GM23248 (cell line): ENCODE measurements at regions not wholly inside any gene's neighbourhood (a gene's known extent, or its start where the extent isn't known, plus 50 kb on each side); places are given as distances from the start of the nearest gene placed in this dataset.

Experiments
- DNase-seq: peaks from one replicate; pipeline ENCODE4 v3.0.0-alpha.2; 2015
- H2AFZ ChIP-seq: fragments of 200-600 bp; sonication (generic); 2 replicates; pipeline ENCODE4 v1.6.1; 2016; ENCODE audit warnings: antibody characterized with exemption
- H3F3A ChIP-seq: fragments of 200-600 bp; sonication (generic); 2 replicates; pipeline ENCODE4 v1.6.1; 2016; ENCODE audit warnings: mild to moderate bottlenecking, antibody characterized with exemption, mixed run types; ENCODE audit not compliant: insufficient read depth
- H3K27ac ChIP-seq: fragments of 200-600 bp; sonication (generic); 2 replicates; pipeline ENCODE4 v1.5.1; 2016; ENCODE audit warnings: mild to moderate bottlenecking
- H3K27me3 ChIP-seq: fragments of 200-600 bp; sonication (generic); replicated peaks from 2 replicates; pipeline ENCODE4 v1.6.1; 2016; ENCODE audit warnings: mild to moderate bottlenecking; ENCODE audit not compliant: insufficient read depth
- H3K36me3 ChIP-seq: fragments of 200-600 bp; sonication (generic); 2 replicates; pipeline ENCODE4 v1.6.1; 2016; ENCODE audit warnings: low read depth, mild to moderate bottlenecking
- H3K4me1 ChIP-seq: fragments of 200-600 bp; sonication (generic); 2 replicates; pipeline ENCODE4 v1.6.1; 2016; ENCODE audit warnings: mild to moderate bottlenecking; ENCODE audit not compliant: insufficient read depth
- H3K4me2 ChIP-seq: fragments of 200-600 bp; sonication (generic); one replicate; pipeline ENCODE4 v1.6.1; 2016; ENCODE audit warnings: mild to moderate bottlenecking; ENCODE audit not compliant: unreplicated experiment
- H3K4me3 ChIP-seq: fragments of 200-600 bp; sonication (generic); 2 replicates; pipeline ENCODE4 v1.5.1; 2016; ENCODE audit warnings: mild to moderate bottlenecking
- H3K79me2 ChIP-seq: fragments of 200-600 bp; sonication (generic); 2 replicates; pipeline ENCODE4 v1.6.1; 2016; ENCODE audit warnings: mild to moderate bottlenecking; ENCODE audit not compliant: insufficient read depth
- H3K9ac ChIP-seq: fragments of 200-600 bp; sonication (generic); 2 replicates; pipeline ENCODE4 v1.6.1; 2016; ENCODE audit warnings: mild to moderate bottlenecking
- H3K9me2 ChIP-seq: fragments of 200-600 bp; sonication (generic); 2 replicates; pipeline ENCODE4 v1.6.1; 2016; ENCODE audit warnings: mixed run types, mild to moderate bottlenecking, moderate library complexity; ENCODE audit not compliant: insufficient read depth
- H3K9me3 ChIP-seq: fragments of 200-600 bp; sonication (generic); one replicate; pipeline ENCODE4 v1.6.1; 2017; ENCODE audit warnings: low read depth
- H4K20me1 ChIP-seq: fragments of 200-600 bp; sonication (generic); 2 replicates; pipeline ENCODE4 v1.6.0; 2016; ENCODE audit not compliant: insufficient read depth
- EZH2 ChIP-seq: fragments of 200-600 bp; sonication (generic); IDR thresholded peaks from 2 replicates; pipeline ENCODE4 v1.6.1; 2018; ENCODE audit warnings: antibody characterized with exemption, mild to moderate bottlenecking; ENCODE audit not compliant: insufficient read depth, poor library complexity, severe bottlenecking
- EZH2phosphoT487 ChIP-seq: fragments of 200-600 bp; sonication (generic); IDR thresholded peaks from 2 replicates; pipeline ENCODE4 v1.6.1; 2018; ENCODE audit warnings: antibody characterized with exemption, moderate library complexity, mild to moderate bottlenecking, low read depth; ENCODE audit not compliant: insufficient read depth
- WGBS, 2 experiments: methylation state at CpG; one replicate each; pipeline ENCODE4 v1.1.6; 2015 to 2017; ENCODE audit warnings: low lambda C conversion rate in 2 of 2, low coverage in 1 of 2; ENCODE audit errors: missing lambda C conversion rate in 2 of 2; 5-methylcytosine and 5-hydroxymethylcytosine counted together
- in situ Hi-C: fragments of 300-500 bp; cut with MboI; formaldehyde crosslinking; loops from 2 replicates; pipeline ENCODE4 v1.15.0; 2020

DNA sequence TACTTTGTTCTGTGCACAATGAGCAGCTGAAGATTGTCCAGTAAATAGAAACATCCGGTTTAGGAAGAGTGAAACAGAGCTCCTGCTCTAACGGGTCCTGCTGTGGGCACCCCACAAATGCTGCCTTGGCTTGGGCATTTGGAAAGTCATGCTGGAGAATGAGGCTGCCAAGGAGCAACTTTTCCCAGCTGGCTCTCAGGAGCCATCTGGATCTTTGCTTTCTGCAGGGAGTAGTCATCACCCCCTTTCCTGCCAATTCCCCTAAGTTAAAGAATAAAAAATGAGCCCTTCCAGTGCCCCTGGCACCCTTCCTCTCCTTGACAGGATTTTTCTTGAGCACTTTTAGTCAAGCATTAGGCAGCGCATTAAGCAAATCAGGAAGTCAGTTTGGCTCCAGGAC, 90.0 kb downstream of the FAM43A start:
- no peaks in the 10 kb centered on the region for H3K9me3 ChIP-seq
- H3K36me3 ChIP-seq = no peaks in the 10 kb centered on the region
- WGBS, 2 experiments = 8 to 12% methylated on average over 3 of the region's 3 CpGs
- in situ Hi-C loops = no loop called here
- H4K20me1 ChIP-seq = no peaks in the 10 kb centered on the region
- H3K27ac ChIP-seq = no peak overlapping the region
- peak; percentile 13 for DNase-seq
- H3K4me3 ChIP-seq = no peak overlapping the region
- no peak for TF ChIP-seq EZH2phosphoT487
- no peak for TF ChIP-seq EZH2
- H3K4me1 ChIP-seq = peaks cover 31% of the 10 kb centered on the region
- H3F3A ChIP-seq = peaks cover 8% of the 10 kb centered on the region; the same call in 1 of the 2 replicates
- H3K9ac ChIP-seq = no peak overlapping the region
- H2AFZ ChIP-seq = no peak overlapping the region
- H3K27me3 ChIP-seq = 0 out of 2 replicates have a peak, but pooled peaks cover 4% of the 10 kb centered on the region
- no peaks in the 10 kb centered on the region for H3K79me2 ChIP-seq
- no peaks in the 10 kb centered on the region for H3K9me2 ChIP-seq
- H3K4me2 ChIP-seq = no peak overlapping the region

DNA sequence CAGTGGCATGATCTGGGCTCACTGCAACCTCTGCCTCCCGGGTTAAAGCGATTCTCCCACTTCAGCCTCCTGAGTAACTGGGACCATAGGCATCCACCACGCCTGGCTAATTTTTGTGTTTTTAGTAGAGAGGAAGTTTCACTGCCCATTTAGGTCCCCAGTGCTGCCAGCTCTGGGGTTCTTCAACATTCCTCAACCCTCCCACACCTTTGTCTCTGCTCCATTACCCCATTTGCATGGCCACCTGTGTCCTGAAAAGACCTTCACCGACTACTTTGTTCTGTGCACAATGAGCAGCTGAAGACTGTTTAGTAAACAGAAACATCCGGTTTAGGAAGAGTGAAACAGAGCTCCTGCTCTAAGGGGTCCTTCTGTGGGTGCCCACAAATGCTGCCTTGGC, 92.0 kb downstream of the FAM43A start:
- Histone ChIP-seq H3K79me2 (no peaks in the 10 kb centered on the region), H2AFZ (no peak overlapping the region), H3K4me3 (no peak overlapping the region), H3K27me3 (0 out of 2 replicates have a peak, but pooled peaks cover 4% of the 10 kb centered on the region), H4K20me1 (no peaks in the 10 kb centered on the region), H3K36me3 (no peaks in the 10 kb centered on the region), H3K27ac (no peak overlapping the region), H3K9me2 (no peaks in the 10 kb centered on the region), H3K4me1 (peaks cover 33% of the 10 kb centered on the region), H3F3A (peaks cover 14% of the 10 kb centered on the region), H3K9ac (no peak overlapping the region), H3K4me2 (no peak overlapping the region), H3K9me3 (no peaks in the 10 kb centered on the region)
- WGBS, 2 experiments = 66 to 71% methylated on average over 5 of the region's 5 CpGs
- in situ Hi-C loops = no loop called here
- TF ChIP-seq EZH2 (no peak), EZH2phosphoT487 (no peak)
- no peak for DNase-seq

DNA sequence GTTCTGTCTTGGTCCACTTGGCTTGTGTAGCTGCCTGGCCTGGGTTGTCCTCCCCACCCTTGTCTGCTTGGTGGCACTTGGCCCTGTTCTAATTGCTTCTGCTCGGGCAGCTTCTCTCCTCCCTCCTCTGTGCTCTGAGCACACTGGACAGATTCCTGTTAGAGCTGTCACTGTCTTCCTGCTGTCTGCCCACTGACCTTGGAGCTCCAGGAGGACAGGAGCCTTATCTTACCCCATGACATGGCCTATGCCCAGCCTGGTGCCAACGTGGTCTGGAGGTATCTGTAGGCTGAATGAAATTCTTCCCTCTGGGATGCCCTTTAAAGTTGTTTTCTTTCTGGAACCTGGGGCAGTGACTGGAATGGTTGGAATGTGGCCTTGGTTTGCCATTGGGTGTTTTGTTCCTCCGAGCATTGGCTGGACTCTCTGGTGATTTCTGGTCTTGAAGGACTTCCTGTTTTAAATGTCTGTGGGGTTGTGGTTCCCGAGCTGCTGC, 94.1 kb downstream of the FAM43A start:
- Histone ChIP-seq H4K20me1 (no peaks in the 10 kb centered on the region), H2AFZ (peak overlapping the region; percentile 15), H3K27ac (no peak overlapping the region), H3K9me3 (no peaks in the 10 kb centered on the region), H3F3A (peaks cover 8% of the 10 kb centered on the region; the same call in 1 of the 2 replicates), H3K9ac (no peak overlapping the region), H3K4me2 (peak overlapping the region; percentile 44), H3K36me3 (no peaks in the 10 kb centered on the region), H3K4me1 (peaks cover 24% of the 10 kb centered on the region), H3K4me3 (no peak overlapping the region), H3K9me2 (no peaks in the 10 kb centered on the region), H3K27me3 (0 out of 2 replicates have a peak, but pooled peaks cover 4% of the 10 kb centered on the region), H3K79me2 (no peaks in the 10 kb centered on the region)
- in situ Hi-C loops = no loop called here
- peak; percentile 51 for DNase-seq
- 17 to 25% methylated on average over 4 of the region's 4 CpGs for WGBS, 2 experiments
- TF ChIP-seq EZH2 = no peak
- no peak for TF ChIP-seq EZH2phosphoT487

DNA sequence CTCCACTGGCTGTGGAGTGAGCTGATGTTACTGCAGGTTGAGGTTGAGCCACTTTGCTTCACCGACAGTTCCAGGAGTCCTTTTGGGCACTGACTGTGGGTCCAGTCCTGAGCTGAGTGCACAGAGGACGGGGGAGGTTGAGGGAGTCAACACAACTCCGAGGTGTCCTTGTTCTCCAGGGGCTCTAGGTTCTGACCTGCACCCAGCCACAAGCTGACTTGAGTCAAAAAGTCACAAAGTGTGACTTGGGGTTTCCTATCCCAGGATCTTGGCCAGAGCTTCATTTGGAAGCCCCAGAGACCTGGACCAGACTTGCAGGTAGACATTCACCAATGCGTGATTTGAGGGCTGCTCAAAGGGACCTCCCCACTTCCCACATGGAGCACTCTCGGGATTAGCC, 95.0 kb downstream of the FAM43A start:
- Histone ChIP-seq H3K4me1 (peaks cover 24% of the 10 kb centered on the region), H3K9me3 (no peaks in the 10 kb centered on the region), H3K27me3 (0 out of 2 replicates have a peak, but pooled peaks cover 4% of the 10 kb centered on the region), H3K79me2 (no peaks in the 10 kb centered on the region), H3F3A (peaks cover 8% of the 10 kb centered on the region; the same call in 1 of the 2 replicates), H4K20me1 (no peaks in the 10 kb centered on the region), H3K36me3 (no peaks in the 10 kb centered on the region), H3K27ac (no peak overlapping the region), H3K9ac (no peak overlapping the region), H3K9me2 (no peaks in the 10 kb centered on the region), H2AFZ (no peak overlapping the region), H3K4me2 (no peak overlapping the region), H3K4me3 (no peak overlapping the region)
- in situ Hi-C loops = no loop called here
- 67 to 78% methylated on average over 5 of the region's 5 CpGs for WGBS, 2 experiments
- no peak for DNase-seq
- no peak for TF ChIP-seq EZH2
- TF ChIP-seq EZH2phosphoT487 = no peak

DNA sequence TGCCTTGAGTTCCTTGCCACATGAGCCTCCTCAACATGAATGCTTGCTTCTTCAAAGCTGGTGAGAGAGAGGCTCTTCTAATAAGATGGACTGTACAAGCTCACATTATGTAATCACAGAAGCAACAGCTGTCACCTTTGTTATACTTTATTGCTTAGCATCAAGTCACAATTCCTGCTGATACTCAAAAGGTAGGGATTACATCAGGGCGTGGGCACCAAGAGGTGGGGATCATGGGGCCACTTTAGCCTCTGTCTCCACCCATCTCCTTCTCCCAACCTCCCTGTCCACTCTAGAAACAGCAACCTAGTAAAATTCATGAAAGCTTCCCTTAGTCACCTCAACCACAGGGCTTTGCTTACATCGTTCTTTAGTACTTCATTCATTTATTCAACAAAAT, 95.9 kb downstream of the FAM43A start:
- no peaks in the 10 kb centered on the region for H3K36me3 ChIP-seq
- DNase-seq = no peak
- no peak overlapping the region for H3K27ac ChIP-seq

More for the DNA sequence above, 95.9 kb downstream of the FAM43A start:
- Histone ChIP-seq H3F3A (peaks cover 8% of the 10 kb centered on the region; the same call in 1 of the 2 replicates), H3K4me2 (no peak overlapping the region), H4K20me1 (no peaks in the 10 kb centered on the region), H3K4me1 (peaks cover 24% of the 10 kb centered on the region), H3K27me3 (0 out of 2 replicates have a peak, but pooled peaks cover 4% of the 10 kb centered on the region), H3K79me2 (no peaks in the 10 kb centered on the region), H3K9ac (no peak overlapping the region), H2AFZ (no peak overlapping the region), H3K9me3 (no peaks in the 10 kb centered on the region), H3K9me2 (no peaks in the 10 kb centered on the region), H3K4me3 (no peak overlapping the region)
- no peak for TF ChIP-seq EZH2phosphoT487
- TF ChIP-seq EZH2 = no peak
- in situ Hi-C loops = no loop called here
- 64 to 67% methylated on average over 2 of the region's 2 CpGs for WGBS, 2 experiments
